Osteoblast (primary cell): ENCODE measurements at regions not wholly inside any gene's neighbourhood (a gene's known extent, or its start where the extent isn't known, plus 50 kb on each side); places are given as distances from the start of the nearest gene placed in this dataset.

Source experiments
- DNase-seq: peaks from one replicate; pipeline ENCODE4 v3.0.0; 2011; ENCODE audit warnings: low spot score, mixed read lengths; ENCODE audit not compliant: insufficient read length; ENCODE audit errors: missing footprints
- H2AFZ ChIP-seq: 2 replicates; pipeline ENCODE4 v1.6.0; 2011; ENCODE audit warnings: mild to moderate bottlenecking, low read length
- H3K27ac ChIP-seq: 2 replicates; pipeline ENCODE4 v1.5.1; 2011; ENCODE audit warnings: mild to moderate bottlenecking, low read depth, low read length, moderate library complexity
- H3K27me3 ChIP-seq: 2 replicates; pipeline ENCODE4 v1.6.0; 2012; ENCODE audit warnings: mild to moderate bottlenecking, control low read depth, inconsistent platforms, low read length, moderate library complexity; ENCODE audit not compliant: insufficient read depth
- H3K36me3 ChIP-seq: 2 replicates; pipeline ENCODE4 v1.5.1; 2011; ENCODE audit warnings: mild to moderate bottlenecking, low read length, control low read depth, moderate library complexity; ENCODE audit not compliant: insufficient read depth
- H3K4me1 ChIP-seq: 2 replicates; pipeline ENCODE4 v1.5.1; 2011; ENCODE audit warnings: mild to moderate bottlenecking, low read length, control low read depth, moderate library complexity; ENCODE audit not compliant: insufficient read depth
- H3K4me2 ChIP-seq: 2 replicates; pipeline ENCODE4 v1.6.0; 2011; ENCODE audit warnings: mild to moderate bottlenecking, low read length; ENCODE audit not compliant: insufficient read depth
- H3K4me3 ChIP-seq: fragments of 200-600 bp; sonication (generic); 3 replicates; pipeline ENCODE4 v1.5.1; 2012; ENCODE audit warnings: mild to moderate bottlenecking, low read length, inconsistent platforms; ENCODE audit not compliant: insufficient read depth
- H3K79me2 ChIP-seq: 2 replicates; pipeline ENCODE4 v1.6.0; 2012; ENCODE audit warnings: mild to moderate bottlenecking, low read length, control low read depth, inconsistent platforms; ENCODE audit not compliant: insufficient read depth
- H3K9me3 ChIP-seq: 2 replicates; pipeline ENCODE4 v1.5.1; 2011; ENCODE audit warnings: low read depth, low read length, control low read depth
- H4K20me1 ChIP-seq: 2 replicates; pipeline ENCODE4 v1.6.0; 2012; ENCODE audit warnings: mild to moderate bottlenecking, low read length, control low read depth; ENCODE audit not compliant: insufficient read depth
- CTCF ChIP-seq: IDR thresholded peaks from 2 replicates; pipeline ENCODE4 v1.5.1; 2011; ENCODE audit warnings: mild to moderate bottlenecking, low read depth, low read length, moderate library complexity; ENCODE audit errors: extremely low read depth

DNA sequence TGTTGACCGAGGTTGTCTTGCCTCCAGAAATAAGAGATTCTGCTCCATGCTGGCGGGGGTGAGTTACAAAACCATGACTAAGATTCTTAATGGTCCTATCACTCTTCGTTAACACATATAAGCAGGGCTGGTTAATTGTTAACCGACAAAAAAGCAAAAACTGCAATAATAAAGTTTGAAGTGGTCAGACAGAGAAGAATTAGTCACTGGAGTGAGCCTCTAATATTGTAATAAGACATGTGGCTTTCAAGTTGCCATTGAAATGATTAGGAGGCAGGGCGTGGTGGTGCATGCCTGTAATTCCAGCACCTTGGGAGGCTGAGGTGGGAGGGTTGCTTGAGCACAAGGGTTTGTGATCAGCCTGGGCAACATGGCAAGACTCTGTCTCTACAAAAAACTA, 78.4 kb upstream of the NR2F2 start:
- no peaks in the 10 kb centered on the region for H3K36me3 ChIP-seq
- no peaks in the 10 kb centered on the region for H3K4me1 ChIP-seq
- no peak overlapping the region for H3K4me3 ChIP-seq
- no peaks in the 10 kb centered on the region for H3K9me3 ChIP-seq
- TF ChIP-seq CTCF: no peak
- H4K20me1 ChIP-seq: no peaks in the 10 kb centered on the region
- no peak overlapping the region for H3K27ac ChIP-seq
- H3K79me2 ChIP-seq: no peaks in the 10 kb centered on the region
- H3K4me2 ChIP-seq: no peak overlapping the region
- no peak overlapping the region for H2AFZ ChIP-seq
- H3K27me3 ChIP-seq: no peaks in the 10 kb centered on the region
- no peak for DNase-seq

DNA sequence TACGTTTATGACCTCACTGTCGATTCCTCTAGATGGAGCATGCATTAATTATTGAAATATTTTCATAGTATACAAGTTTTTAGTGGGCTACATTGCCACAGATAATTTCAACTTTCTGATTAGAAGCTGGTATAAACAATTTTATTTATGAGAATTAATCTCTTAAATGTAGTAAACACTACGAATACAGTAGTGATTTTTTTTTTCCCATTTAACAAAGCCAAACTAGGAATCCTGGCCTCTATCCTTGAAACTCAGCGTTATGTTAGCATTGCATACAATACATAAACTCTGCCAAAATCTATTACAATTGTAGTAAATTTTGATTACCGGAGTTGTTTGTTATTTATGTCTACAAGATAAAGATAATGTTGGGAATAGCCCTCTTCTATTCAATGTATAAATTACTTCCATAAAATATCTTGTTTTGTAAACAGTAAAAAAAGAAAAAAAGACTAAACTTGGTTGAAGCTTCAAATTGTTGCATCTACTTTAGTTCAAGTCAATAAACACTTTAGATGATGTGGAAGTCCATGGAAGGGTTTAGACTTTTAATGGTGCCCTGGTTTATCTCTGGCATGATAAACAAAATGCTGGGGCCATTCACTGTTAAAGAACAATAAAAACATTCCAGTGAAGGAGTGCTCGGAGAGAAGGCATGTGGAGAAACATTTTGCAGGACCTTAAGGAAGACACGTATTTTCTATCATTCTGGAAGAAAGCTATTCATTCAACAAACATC, 77.3 kb upstream of the NR2F2 start:
- DNase-seq: no peak
- Histone ChIP-seq H3K79me2 (no peaks in the 10 kb centered on the region), H3K4me1 (no peaks in the 10 kb centered on the region), H3K4me3 (no peak overlapping the region), H2AFZ (no peak overlapping the region), H3K9me3 (no peaks in the 10 kb centered on the region), H4K20me1 (no peaks in the 10 kb centered on the region), H3K27me3 (no peaks in the 10 kb centered on the region), H3K27ac (no peak overlapping the region), H3K36me3 (no peaks in the 10 kb centered on the region), H3K4me2 (no peak overlapping the region)
- TF ChIP-seq CTCF: no peak

DNA sequence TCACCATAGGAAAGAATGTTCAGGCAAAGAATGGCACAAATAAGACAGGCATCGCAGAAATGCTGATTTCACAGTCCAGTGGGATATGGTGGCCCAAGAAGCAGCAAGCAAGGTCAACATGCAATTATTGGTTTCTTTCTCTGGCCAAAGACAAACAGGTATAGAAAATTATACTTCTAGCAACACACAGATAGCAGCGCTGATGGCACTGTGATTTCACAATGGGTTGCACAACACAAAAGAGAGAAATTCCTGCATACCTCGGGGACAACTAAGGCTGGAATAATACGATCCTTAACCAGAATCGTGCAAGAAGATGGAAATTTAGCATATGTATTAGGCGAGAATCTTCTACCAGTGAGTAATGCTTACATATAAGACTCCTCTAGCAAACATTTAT, 76.3 kb upstream of the NR2F2 start:
- Histone ChIP-seq H3K79me2 (no peaks in the 10 kb centered on the region), H3K27ac (no peak overlapping the region), H3K27me3 (no peaks in the 10 kb centered on the region), H3K4me2 (no peak overlapping the region), H2AFZ (no peak overlapping the region), H4K20me1 (no peaks in the 10 kb centered on the region), H3K9me3 (no peaks in the 10 kb centered on the region), H3K4me3 (no peak overlapping the region), H3K36me3 (no peaks in the 10 kb centered on the region), H3K4me1 (no peaks in the 10 kb centered on the region)
- TF ChIP-seq CTCF: no peak
- no peak for DNase-seq

DNA sequence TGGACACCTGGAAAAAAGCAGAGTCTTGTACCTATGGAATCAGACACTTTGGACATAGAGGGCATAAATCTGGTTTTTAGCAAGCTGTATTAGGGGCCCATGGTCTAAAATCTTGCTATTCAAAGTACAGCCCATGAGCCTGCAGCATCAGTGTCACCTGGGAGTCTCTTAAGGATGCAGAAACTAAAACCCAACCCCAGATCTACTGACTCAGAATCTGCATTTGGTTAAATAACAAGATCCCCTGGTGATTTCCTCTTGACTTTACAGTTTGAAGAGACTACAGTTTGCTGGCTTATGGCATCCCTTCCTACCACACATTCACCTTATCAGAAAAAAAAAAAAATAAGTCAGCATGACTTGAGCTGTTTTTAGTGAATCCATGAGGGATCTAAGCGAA, 74.9 kb upstream of the NR2F2 start:
- TF ChIP-seq CTCF: no peak
- H3K27me3 ChIP-seq: no peaks in the 10 kb centered on the region
- no peaks in the 10 kb centered on the region for H3K9me3 ChIP-seq
- DNase-seq: no peak
- H3K4me1 ChIP-seq: no peaks in the 10 kb centered on the region
- no peak overlapping the region for H3K4me2 ChIP-seq
- H4K20me1 ChIP-seq: no peaks in the 10 kb centered on the region
- H2AFZ ChIP-seq: no peak overlapping the region
- no peaks in the 10 kb centered on the region for H3K79me2 ChIP-seq
- H3K27ac ChIP-seq: no peak overlapping the region
- no peaks in the 10 kb centered on the region for H3K36me3 ChIP-seq
- H3K4me3 ChIP-seq: no peak overlapping the region
